SU-DHL-6 (cell line): ENCODE measurements at regions not wholly inside any gene's neighbourhood (a gene's known extent, or its start where the extent isn't known, plus 50 kb on each side); places are given as distances from the start of the nearest gene placed in this dataset.

ENCODE experiments used
- H2AFZ ChIP-seq: fragments of 200-600 bp; sonication (generic); 2 replicates; pipeline ENCODE4 v1.6.1; 2014; ENCODE audit warnings: low read depth, mild to moderate bottlenecking, moderate library complexity, mixed read lengths, antibody characterized with exemption, low read length; ENCODE audit not compliant: severe bottlenecking
- H3F3A ChIP-seq: fragments of 200-600 bp; shearing (Covaris generic); 2 replicates; pipeline ENCODE4 v1.6.0; 2016; ENCODE audit warnings: antibody characterized with exemption, mild to moderate bottlenecking; ENCODE audit not compliant: insufficient read depth
- H3K27ac ChIP-seq: fragments of 200-600 bp; sonication (generic); 2 replicates; pipeline ENCODE4 v1.5.1; 2016; ENCODE audit warnings: low read depth, mild to moderate bottlenecking, low read length, moderate library complexity, mixed read lengths
- H3K27me3 ChIP-seq: fragments of 200-600 bp; sonication (generic), shearing (Covaris generic); 2 replicates; pipeline ENCODE4 v1.6.0; 2014; ENCODE audit warnings: mild to moderate bottlenecking, low read length
- H3K36me3 ChIP-seq: fragments of 200-600 bp; sonication (generic); 2 replicates; pipeline ENCODE4 v1.6.1; 2014; ENCODE audit warnings: mild to moderate bottlenecking, low read length, mixed read lengths
- H3K4me2 ChIP-seq: fragments of 300-600, 200-600 bp; shearing (Covaris generic), sonication (generic); 2 replicates; pipeline ENCODE4 v1.6.0; 2014; ENCODE audit warnings: low read length, low read depth, mild to moderate bottlenecking; ENCODE audit not compliant: poor library complexity, severe bottlenecking
- H3K4me3 ChIP-seq: fragments of 200-600 bp; sonication (generic); 2 replicates; pipeline ENCODE4 v1.5.1; 2014; ENCODE audit warnings: antibody characterized with exemption, low read length, mild to moderate bottlenecking, mixed read lengths; ENCODE audit not compliant: insufficient read depth, poor library complexity, severe bottlenecking
- H3K79me2 ChIP-seq: fragments of 200-600 bp; sonication (generic); 2 replicates; pipeline ENCODE4 v1.6.1; 2014; ENCODE audit warnings: mild to moderate bottlenecking, low read length, moderate library complexity; ENCODE audit not compliant: insufficient read depth
- H3K9ac ChIP-seq: fragments of 200-600 bp; sonication (generic); 2 replicates; pipeline ENCODE4 v1.7.0; 2014; ENCODE audit warnings: mild to moderate bottlenecking, low read length
- H3K9me2 ChIP-seq: fragments of 200-600 bp; sonication (generic); replicated peaks from 2 replicates; pipeline ENCODE4 v1.6.1; 2014; ENCODE audit warnings: low read length; ENCODE audit not compliant: insufficient read depth
- H3K9me3 ChIP-seq: fragments of 200-600 bp; sonication (generic); 2 replicates; pipeline ENCODE4 v1.6.1; 2014; ENCODE audit warnings: low read length, mixed read lengths; ENCODE audit not compliant: insufficient read depth
- H4K20me1 ChIP-seq: fragments of 200-600 bp; sonication (generic); 2 replicates; pipeline ENCODE4 v1.6.1; 2014; ENCODE audit warnings: low read depth, mild to moderate bottlenecking, antibody characterized with exemption, low read length, moderate library complexity, mixed read lengths
- CTCF ChIP-seq: fragments of 200-600 bp; sonication (generic); IDR thresholded peaks from one replicate; pipeline ENCODE4 v1.5.1; 2017; ENCODE audit warnings: antibody characterized with exemption, mild to moderate bottlenecking, low read length, moderate library complexity; ENCODE audit not compliant: insufficient read depth, poor library complexity, severe bottlenecking
- EZH2phosphoT487 ChIP-seq: fragments of 200-600 bp; sonication (generic), shearing (Covaris generic); conservative IDR thresholded peaks from 2 replicates; pipeline ENCODE4 v1.6.1; 2018; ENCODE audit warnings: mild to moderate bottlenecking, antibody characterized with exemption, low read length, moderate library complexity, mixed read lengths

- no peak overlapping the region for H3K4me2 ChIP-seq
- TF ChIP-seq EZH2phosphoT487 (no peak), CTCF (no peak)
- H3K27ac ChIP-seq: no peak overlapping the region
- no peaks in the 10 kb centered on the region for H3K9me2 ChIP-seq
- no peaks in the 10 kb centered on the region for H3K9me3 ChIP-seq
- no peaks in the 10 kb centered on the region for H3K79me2 ChIP-seq
- H3F3A ChIP-seq: no peaks in the 10 kb centered on the region
- no peaks in the 10 kb centered on the region for H3K36me3 ChIP-seq
- H3K4me3 ChIP-seq: no peak overlapping the region
- H4K20me1 ChIP-seq: no peaks in the 10 kb centered on the region
- no peak overlapping the region for H3K9ac ChIP-seq
- H3K27me3 ChIP-seq: no peaks in the 10 kb centered on the region
- H2AFZ ChIP-seq: no peak overlapping the region
Measured at GRCh38 chr1:98355656-98356383, 305.7 kb upstream of the SNX7 start.

- H3K9me3 ChIP-seq: no peaks in the 10 kb centered on the region
- H3F3A ChIP-seq: no peaks in the 10 kb centered on the region
- H3K4me3 ChIP-seq: no peak overlapping the region
- H4K20me1 ChIP-seq: no peaks in the 10 kb centered on the region
- H3K9me2 ChIP-seq: no peaks in the 10 kb centered on the region
- H3K27me3 ChIP-seq: no peaks in the 10 kb centered on the region
- no peak overlapping the region for H3K9ac ChIP-seq
- H3K36me3 ChIP-seq: no peaks in the 10 kb centered on the region
- no peaks in the 10 kb centered on the region for H3K79me2 ChIP-seq
- no peak overlapping the region for H3K27ac ChIP-seq
- no peak overlapping the region for H2AFZ ChIP-seq
- TF ChIP-seq EZH2phosphoT487: no peak
- H3K4me2 ChIP-seq: no peak overlapping the region
Measured at GRCh38 chr1:98352378-98352777, 309.1 kb upstream of the SNX7 start.

GRCh38 chr1:98351561-98351960, 310.0 kb upstream of the SNX7 start:
- Histone ChIP-seq H3F3A (no peaks in the 10 kb centered on the region), H3K27me3 (no peaks in the 10 kb centered on the region), H3K36me3 (no peaks in the 10 kb centered on the region), H3K4me3 (no peak overlapping the region), H4K20me1 (no peaks in the 10 kb centered on the region), H3K79me2 (no peaks in the 10 kb centered on the region), H3K9ac (no peak overlapping the region), H3K9me3 (no peaks in the 10 kb centered on the region), H3K9me2 (no peaks in the 10 kb centered on the region), H3K27ac (no peak overlapping the region), H2AFZ (no peak overlapping the region), H3K4me2 (no peak overlapping the region)
- TF ChIP-seq EZH2phosphoT487 (no peak), CTCF (no peak)

- Histone ChIP-seq H4K20me1 (no peaks in the 10 kb centered on the region), H3K27ac (no peak overlapping the region), H3F3A (no peaks in the 10 kb centered on the region), H3K79me2 (no peaks in the 10 kb centered on the region), H3K4me3 (no peak overlapping the region), H3K9me2 (no peaks in the 10 kb centered on the region), H2AFZ (no peak overlapping the region), H3K36me3 (no peaks in the 10 kb centered on the region), H3K9me3 (no peaks in the 10 kb centered on the region), H3K27me3 (no peaks in the 10 kb centered on the region), H3K4me2 (no peak overlapping the region), H3K9ac (no peak overlapping the region)
- TF ChIP-seq CTCF: no peak
Measured at GRCh38 chr1:98345417-98345816, 316.1 kb upstream of the SNX7 start.
